ENCODE measurements at regions not wholly inside any gene's neighbourhood (a gene's known extent, or its start where the extent isn't known, plus 50 kb on each side); places are given as distances from the start of the nearest gene placed in this dataset.
"Not testable (repeated sequence)": the region's sequence is repeated elsewhere in the genome, so short reads cannot be mapped to it uniquely, and the experiment has no call there.

GRCh38 chr9:6099346-6099745, 83.9 kb upstream of the RANBP6 start:
- not testable (repeated sequence) for TF ChIP-seq POLR2A, CTCF (IDR thresholded peaks at IDR 0.05)
